Tibial nerve (tissue), 4 donors: ENCODE measurements at regions not wholly inside any gene's neighbourhood (a gene's known extent, or its start where the extent isn't known, plus 50 kb on each side); places are given as distances from the start of the nearest gene placed in this dataset.

Experiments used
- DNase-seq, 2 donors: peaks; one replicate each; pipeline ENCODE4 v3.0.0-alpha.2; 2019; ENCODE audit warnings: low spot score in 2 of 2
- H3K27ac ChIP-seq, 4 donors: fragments of 200-600 bp; sonication (generic) in 3 of 4; one replicate each; pipeline ENCODE4 v1.5.1; 2017 to 2019; ENCODE audit warnings: mild to moderate bottlenecking in 1 of 4
- H3K27me3 ChIP-seq, 2 donors: fragments of 200-600 bp; sonication (generic) in 1 of 2; one replicate each; pipeline versions ENCODE4 v1.5.1 to v1.6.0; 2017 to 2019
- H3K36me3 ChIP-seq, 3 donors: fragments of 200-600 bp; sonication (generic); one replicate each; pipeline ENCODE4 v1.5.1; 2018 to 2019
- H3K4me1 ChIP-seq, 4 donors: fragments of 200-600 bp; sonication (generic) in 3 of 4; one replicate each; pipeline ENCODE4 v1.5.1; 2017 to 2019
- H3K4me3 ChIP-seq, 4 donors: fragments of 200-600 bp; sonication (generic) in 3 of 4; one replicate each; pipeline ENCODE4 v1.5.1; 2017 to 2019; ENCODE audit warnings: mild to moderate bottlenecking in 1 of 4, moderate library complexity in 1 of 4
- H3K9me3 ChIP-seq, 4 donors: fragments of 200-600 bp; sonication (generic) in 3 of 4; one replicate each; pipeline ENCODE4 v1.5.1; 2017 to 2019
- EP300 ChIP-seq, 2 donors: sonication (generic); formaldehyde crosslinking; IDR thresholded peaks; one replicate each; pipeline ENCODE4 v1.6.1; 2017; ENCODE audit warnings: antibody characterized with exemption in 2 of 2, mild to moderate bottlenecking in 1 of 2
- POLR2A ChIP-seq, 2 donors: fragments of 450-650 bp; IDR thresholded peaks; one replicate each; pipeline ENCODE4 v1.6.1; 2017; ENCODE audit warnings: antibody characterized with exemption in 2 of 2, mild to moderate bottlenecking in 2 of 2, moderate library complexity in 2 of 2
- WGBS, 2 donors: methylation state at CpG; one replicate each; pipeline ENCODE4 v1.1.5; 2018; 5-methylcytosine and 5-hydroxymethylcytosine counted together
- TF ChIP-seq, protein P1 (sequence below), 5 experiments: fragments of 200-600 bp in 3 of 5; fragments of 450-650 bp in 2 of 5; sonication (generic) in 3 of 5; IDR thresholded peaks; one replicate each; pipeline ENCODE4 v1.5.1; 2016 to 2019; ENCODE audit warnings: antibody characterized with exemption in 5 of 5, mild to moderate bottlenecking in 3 of 5, moderate library complexity in 2 of 5

DNA sequence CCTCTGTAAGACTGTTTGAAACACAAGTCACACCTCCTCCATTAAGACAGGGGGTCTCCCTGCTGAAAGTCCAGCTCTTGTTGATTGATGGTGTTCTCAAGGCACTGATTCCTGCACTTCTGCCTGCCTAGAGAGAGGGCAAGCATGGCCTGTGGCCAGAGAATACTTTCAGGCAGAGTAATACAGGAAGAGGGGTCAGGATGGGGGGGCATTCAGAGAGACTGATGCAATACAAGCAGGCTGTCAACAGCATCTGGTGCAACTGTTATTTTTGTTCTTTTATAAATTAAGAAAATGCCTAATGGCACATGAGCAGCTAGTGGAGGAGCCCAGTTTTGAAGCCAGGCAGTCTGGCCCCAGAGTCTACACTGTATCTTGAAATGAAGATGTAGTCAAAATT, 302.2 kb downstream of the DIRAS2 start:
- H3K9me3 ChIP-seq = no peaks in the 10 kb centered on the region
- H3K4me1 ChIP-seq = no peaks in the 10 kb centered on the region
- no peak overlapping the region for H3K27ac ChIP-seq
- no peak overlapping the region for H3K4me3 ChIP-seq
- TF ChIP-seq POLR2A (IDR thresholded peaks at IDR 0.05) (no peak), EP300 (IDR thresholded peaks at IDR 0.05) (no peak)
- TF ChIP-seq, protein P1, sequence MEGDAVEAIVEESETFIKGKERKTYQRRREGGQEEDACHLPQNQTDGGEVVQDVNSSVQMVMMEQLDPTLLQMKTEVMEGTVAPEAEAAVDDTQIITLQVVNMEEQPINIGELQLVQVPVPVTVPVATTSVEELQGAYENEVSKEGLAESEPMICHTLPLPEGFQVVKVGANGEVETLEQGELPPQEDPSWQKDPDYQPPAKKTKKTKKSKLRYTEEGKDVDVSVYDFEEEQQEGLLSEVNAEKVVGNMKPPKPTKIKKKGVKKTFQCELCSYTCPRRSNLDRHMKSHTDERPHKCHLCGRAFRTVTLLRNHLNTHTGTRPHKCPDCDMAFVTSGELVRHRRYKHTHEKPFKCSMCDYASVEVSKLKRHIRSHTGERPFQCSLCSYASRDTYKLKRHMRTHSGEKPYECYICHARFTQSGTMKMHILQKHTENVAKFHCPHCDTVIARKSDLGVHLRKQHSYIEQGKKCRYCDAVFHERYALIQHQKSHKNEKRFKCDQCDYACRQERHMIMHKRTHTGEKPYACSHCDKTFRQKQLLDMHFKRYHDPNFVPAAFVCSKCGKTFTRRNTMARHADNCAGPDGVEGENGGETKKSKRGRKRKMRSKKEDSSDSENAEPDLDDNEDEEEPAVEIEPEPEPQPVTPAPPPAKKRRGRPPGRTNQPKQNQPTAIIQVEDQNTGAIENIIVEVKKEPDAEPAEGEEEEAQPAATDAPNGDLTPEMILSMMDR (IDR thresholded peaks at IDR 0.05) = no peak
- H3K27me3 ChIP-seq = no peaks in the 10 kb centered on the region
- no peaks in the 10 kb centered on the region for H3K36me3 ChIP-seq
- DNase-seq = no peak

DNA sequence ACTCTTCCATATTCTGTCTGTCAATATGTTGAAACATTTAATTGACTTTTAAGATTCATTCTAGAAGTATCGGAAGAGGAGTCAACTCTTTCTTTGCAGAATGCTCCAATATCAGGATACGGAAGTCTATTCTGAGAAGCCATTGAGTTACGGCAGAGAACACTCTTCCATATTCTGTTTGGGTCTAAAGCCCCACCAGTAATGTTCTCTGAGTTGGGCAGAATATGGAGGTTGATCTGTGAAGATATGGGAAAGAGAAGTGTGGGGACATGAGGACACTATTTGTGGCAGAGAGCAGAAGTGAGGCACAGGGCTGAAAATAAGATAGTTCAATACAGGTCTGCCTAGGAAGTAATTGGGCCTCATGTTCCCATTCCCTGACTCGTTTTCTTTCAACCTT, 300.0 kb downstream of the DIRAS2 start:
- no peaks in the 10 kb centered on the region for H3K27me3 ChIP-seq
- no peaks in the 10 kb centered on the region for H3K4me1 ChIP-seq
- TF ChIP-seq, protein P1 (IDR thresholded peaks at IDR 0.05) = no peak
- no peak for TF ChIP-seq EP300 (IDR thresholded peaks at IDR 0.05)
- TF ChIP-seq POLR2A (IDR thresholded peaks at IDR 0.05) = no peak
- no peaks in the 10 kb centered on the region for H3K36me3 ChIP-seq
- no peak overlapping the region for H3K4me3 ChIP-seq
- 49 to 82% methylated on average over 4 of the region's 4 CpGs for WGBS, 2 donors
- no peak overlapping the region for H3K27ac ChIP-seq
- DNase-seq = no peak
- no peaks in the 10 kb centered on the region for H3K9me3 ChIP-seq

DNA sequence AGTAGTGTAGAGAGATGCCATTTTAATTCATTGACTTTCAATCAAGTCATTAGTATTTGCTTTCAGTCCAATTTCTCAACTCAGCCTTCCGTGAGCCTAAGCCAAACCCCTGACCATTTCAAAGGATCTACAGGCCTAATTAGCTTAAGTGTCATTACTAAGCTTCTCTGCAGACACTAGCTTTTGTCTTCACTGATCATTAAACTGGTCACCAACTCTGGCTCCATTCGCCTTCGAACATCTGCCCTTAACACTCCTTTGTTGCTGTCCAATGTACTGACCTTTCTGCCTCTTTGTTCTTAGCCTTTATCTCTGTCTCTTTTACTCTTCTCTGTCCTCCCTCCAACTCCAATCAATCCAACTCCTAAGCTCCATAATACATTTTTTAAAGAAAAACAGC, 299.3 kb downstream of the DIRAS2 start:
- no peaks in the 10 kb centered on the region for H3K36me3 ChIP-seq
- WGBS, 2 donors = 56 to 65% methylated on average over 3 of the region's 3 CpGs
- TF ChIP-seq, protein P1 (IDR thresholded peaks at IDR 0.05) = no peak
- TF ChIP-seq POLR2A (IDR thresholded peaks at IDR 0.05) = no peak
- TF ChIP-seq EP300 (IDR thresholded peaks at IDR 0.05) = no peak
- DNase-seq = no peak
- no peak overlapping the region for H3K27ac ChIP-seq
- H3K27me3 ChIP-seq = no peaks in the 10 kb centered on the region
- no peaks in the 10 kb centered on the region for H3K4me1 ChIP-seq
- H3K4me3 ChIP-seq = no peak overlapping the region
- H3K9me3 ChIP-seq = no peaks in the 10 kb centered on the region

DNA sequence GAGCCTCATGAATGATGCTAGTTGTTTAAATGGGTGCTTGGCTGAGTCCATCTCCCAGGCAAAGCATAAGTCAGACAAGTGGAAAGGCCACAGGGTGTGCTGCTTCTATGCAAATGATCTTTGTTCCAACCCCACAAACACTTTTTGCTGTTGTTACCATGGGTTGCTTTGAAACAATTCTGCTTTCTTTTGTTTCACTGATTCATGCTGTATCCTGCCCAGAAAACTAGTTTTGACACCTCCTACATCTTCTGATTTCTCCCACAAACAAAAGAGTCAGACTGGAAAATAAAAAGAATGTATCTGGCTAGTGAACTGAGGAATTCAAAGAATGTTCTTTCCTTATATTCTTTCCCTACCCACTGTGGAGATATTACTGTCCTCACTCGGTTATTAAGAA, 298.6 kb downstream of the DIRAS2 start:
- TF ChIP-seq EP300 (IDR thresholded peaks at IDR 0.05) (no peak), POLR2A (IDR thresholded peaks at IDR 0.05) (no peak)
- TF ChIP-seq, protein P1 (IDR thresholded peaks at IDR 0.05) = no peak
- Histone ChIP-seq H3K4me3 (no peak overlapping the region), H3K36me3 (no peaks in the 10 kb centered on the region), H3K27me3 (no peaks in the 10 kb centered on the region), H3K9me3 (no peaks in the 10 kb centered on the region), H3K4me1 (no peaks in the 10 kb centered on the region), H3K27ac (no peak overlapping the region)
- no peak for DNase-seq
- 16 to 20% methylated on average over 1 of the region's 1 CpG for WGBS, 2 donors

DNA sequence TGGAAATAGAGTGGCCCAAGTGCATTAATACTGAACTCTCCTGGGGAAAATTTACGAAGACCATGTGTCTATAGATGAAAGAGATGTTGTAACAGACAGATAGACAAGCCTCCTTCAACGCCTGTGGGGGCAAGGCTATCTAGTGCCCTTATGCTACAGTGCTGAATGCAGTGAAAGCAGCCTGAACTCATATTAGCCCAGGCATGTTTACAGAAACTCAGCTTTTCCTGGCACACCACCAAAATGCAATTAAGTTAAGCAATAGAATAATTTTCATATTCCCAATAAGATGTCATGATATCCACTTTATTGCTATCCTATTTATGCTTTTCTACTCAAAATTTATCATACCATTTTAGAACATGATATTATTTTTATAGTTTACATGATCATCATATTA, 277.0 kb downstream of the DIRAS2 start:
- H3K4me1 ChIP-seq = no peaks in the 10 kb centered on the region
- no peaks in the 10 kb centered on the region for H3K36me3 ChIP-seq
- H3K9me3 ChIP-seq = no peaks in the 10 kb centered on the region
- DNase-seq = no peak
- H3K27me3 ChIP-seq = no peaks in the 10 kb centered on the region
- no peak overlapping the region for H3K27ac ChIP-seq
- WGBS, 2 donors = 50 to 54% methylated on average over 2 of the region's 2 CpGs
- TF ChIP-seq, protein P1 (IDR thresholded peaks at IDR 0.05) = no peak
- TF ChIP-seq POLR2A (IDR thresholded peaks at IDR 0.05) (no peak), EP300 (IDR thresholded peaks at IDR 0.05) (no peak)
- H3K4me3 ChIP-seq = no peak overlapping the region
